SK-N-MC (cell line): ENCODE measurements at regions not wholly inside any gene's neighbourhood (a gene's known extent, or its start where the extent isn't known, plus 50 kb on each side); places are given as distances from the start of the nearest gene placed in this dataset.

Source experiments
- DNase-seq: peaks from one replicate; pipeline ENCODE4 v3.0.0-alpha.2; 2011; ENCODE audit warnings: low read depth, low spot score
- H3K27ac ChIP-seq: fragments of 200-600 bp; sonication (generic); 2 replicates; pipeline ENCODE4 v1.5.1; 2016; ENCODE audit warnings: mixed run types
- H3K36me3 ChIP-seq: fragments of 200-600 bp; sonication (generic); 2 replicates; pipeline ENCODE4 v1.6.1; 2017; ENCODE audit warnings: antibody characterized with exemption, low read length, mixed read lengths; ENCODE audit not compliant: insufficient read depth
- H3K4me3 ChIP-seq: fragments of 200-600 bp; sonication (generic); 2 replicates; pipeline ENCODE4 v1.5.1; 2016
- H3K9ac ChIP-seq: fragments of 200-600 bp; sonication (generic); 2 replicates; pipeline ENCODE4 v1.8.0; 2017; ENCODE audit warnings: mixed run types, mixed read lengths; ENCODE audit not compliant: insufficient read length
- H3K9me3 ChIP-seq: fragments of 200-600 bp; sonication (generic); 2 replicates; pipeline ENCODE4 v1.6.1; 2017; ENCODE audit warnings: low read depth, mild to moderate bottlenecking, antibody characterized with exemption, low read length, moderate library complexity, mixed read lengths
- EZH2 ChIP-seq: fragments of 200-600 bp; sonication (generic); IDR thresholded peaks from one replicate; pipeline ENCODE4 v1.6.1; 2017; ENCODE audit warnings: antibody characterized with exemption
- FOXP2 ChIP-seq: optimal IDR thresholded peaks from 2 replicates; pipeline ENCODE3; 2011; ENCODE audit warnings: mild to moderate bottlenecking, moderate library complexity; ENCODE audit not compliant: insufficient read depth; ENCODE audit errors: extremely low read length, control extremely low read depth
- POLR2AphosphoS5 ChIP-seq: IDR thresholded peaks from 2 replicates; pipeline ENCODE4 v1.6.1; 2012; ENCODE audit warnings: mild to moderate bottlenecking, low read depth, low read length, borderline replicate concordance

DNA sequence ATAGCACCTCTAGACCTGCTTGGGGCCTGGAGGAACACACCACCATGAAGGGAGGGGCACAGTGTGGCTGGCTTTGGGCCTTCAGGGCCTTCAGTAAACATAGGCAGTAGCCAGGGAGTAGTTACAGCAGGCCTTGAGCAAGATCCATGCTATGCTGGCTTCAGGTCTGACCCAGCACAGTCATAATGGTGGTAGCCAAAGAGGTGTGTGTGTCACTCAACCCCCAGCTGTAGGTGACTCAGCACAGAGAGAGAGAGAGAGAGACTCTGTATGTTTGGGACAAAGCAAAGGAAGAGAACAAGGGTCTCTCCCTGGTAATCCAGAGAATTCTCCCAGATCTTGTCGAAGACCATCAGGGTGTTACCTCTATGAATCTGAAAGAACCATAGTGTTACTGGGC is 250.5 kb upstream of the PKN2 start:
- no peaks in the 10 kb centered on the region; the same call in 1 of the 2 replicates for H3K9me3 ChIP-seq
- H3K27ac ChIP-seq: no peak overlapping the region
- H3K4me3 ChIP-seq: no peak overlapping the region
- no peak overlapping the region for H3K9ac ChIP-seq
- no peaks in the 10 kb centered on the region for H3K36me3 ChIP-seq
- no peak for DNase-seq
- no peak for TF ChIP-seq FOXP2
- TF ChIP-seq POLR2AphosphoS5: no peak

DNA sequence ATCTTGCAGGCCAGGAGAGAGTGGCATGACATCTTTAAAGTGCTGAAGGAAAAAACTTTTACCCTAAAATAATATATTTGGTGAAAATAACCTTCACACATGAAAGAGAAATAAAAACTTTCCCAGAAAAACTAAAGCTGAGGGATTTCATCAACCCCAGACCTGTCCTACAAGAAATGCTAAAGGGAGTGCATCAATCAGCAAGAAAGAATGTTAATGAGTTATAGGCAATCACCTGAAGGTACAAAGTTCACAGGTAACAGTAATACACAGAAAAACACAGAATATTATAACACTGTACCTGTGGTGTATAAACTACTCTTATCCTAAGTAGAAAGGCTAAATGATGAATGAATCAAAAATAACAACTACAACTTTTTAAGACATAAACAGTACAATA is 249.2 kb upstream of the PKN2 start:
- no peaks in the 10 kb centered on the region for H3K36me3 ChIP-seq
- H3K4me3 ChIP-seq: no peak overlapping the region
- TF ChIP-seq FOXP2 (no peak), EZH2 (no peak), POLR2AphosphoS5 (no peak)
- no peaks in the 10 kb centered on the region; the same call in 1 of the 2 replicates for H3K9me3 ChIP-seq
- DNase-seq: no peak
- no peak overlapping the region for H3K9ac ChIP-seq
- H3K27ac ChIP-seq: no peak overlapping the region

DNA sequence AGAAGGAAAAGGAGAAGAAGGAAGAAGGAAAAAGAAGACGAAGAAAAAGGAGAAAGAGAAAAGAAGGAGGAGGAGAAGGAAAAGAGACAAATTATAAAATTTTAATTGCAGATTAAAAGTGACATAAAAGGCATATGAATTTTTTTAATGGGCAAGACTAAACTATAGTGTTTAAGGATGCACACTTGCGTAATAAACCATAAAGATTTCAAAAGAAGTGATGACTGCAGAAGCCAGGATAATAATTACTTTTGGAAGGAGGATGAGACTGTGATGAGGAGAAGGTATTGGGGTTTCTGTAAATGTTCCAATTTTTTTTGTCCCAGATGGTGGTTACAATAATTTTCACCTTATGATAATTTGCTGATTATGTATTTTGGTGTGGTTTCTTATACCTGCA is 243.1 kb upstream of the PKN2 start:
- H3K9ac ChIP-seq: no peak overlapping the region
- H3K27ac ChIP-seq: no peak overlapping the region
- DNase-seq: no peak
- H3K4me3 ChIP-seq: no peak overlapping the region
- TF ChIP-seq FOXP2 (no peak), POLR2AphosphoS5 (no peak), EZH2 (no peak)
- no peaks in the 10 kb centered on the region; the same call in 1 of the 2 replicates for H3K9me3 ChIP-seq
- H3K36me3 ChIP-seq: no peaks in the 10 kb centered on the region

DNA sequence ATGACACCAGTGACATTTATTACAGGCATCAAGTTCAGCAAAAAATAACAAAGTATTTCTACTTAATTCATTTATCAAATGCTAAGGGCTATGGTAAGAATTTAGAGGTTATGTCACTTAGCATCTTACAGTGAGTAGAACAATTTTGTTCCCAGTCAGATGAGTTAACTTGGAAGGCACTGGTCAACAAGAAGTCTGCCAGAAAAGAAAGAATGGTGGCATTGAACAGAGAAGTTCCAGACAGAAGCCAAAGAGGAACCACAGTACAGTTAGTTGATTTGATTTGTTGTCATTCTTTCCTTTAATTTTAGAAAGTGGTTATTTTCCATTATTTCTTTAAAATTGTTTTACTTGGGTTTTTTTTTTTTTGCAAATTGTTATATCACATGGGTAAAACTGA is 232.2 kb upstream of the PKN2 start:
- H3K36me3 ChIP-seq: no peaks in the 10 kb centered on the region
- no peak overlapping the region for H3K27ac ChIP-seq
- no peak overlapping the region for H3K9ac ChIP-seq
- no peak overlapping the region for H3K4me3 ChIP-seq
- no peak for DNase-seq
- no peak for TF ChIP-seq EZH2
- TF ChIP-seq POLR2AphosphoS5: no peak
- no peak for TF ChIP-seq FOXP2
- no peaks in the 10 kb centered on the region for H3K9me3 ChIP-seq

DNA sequence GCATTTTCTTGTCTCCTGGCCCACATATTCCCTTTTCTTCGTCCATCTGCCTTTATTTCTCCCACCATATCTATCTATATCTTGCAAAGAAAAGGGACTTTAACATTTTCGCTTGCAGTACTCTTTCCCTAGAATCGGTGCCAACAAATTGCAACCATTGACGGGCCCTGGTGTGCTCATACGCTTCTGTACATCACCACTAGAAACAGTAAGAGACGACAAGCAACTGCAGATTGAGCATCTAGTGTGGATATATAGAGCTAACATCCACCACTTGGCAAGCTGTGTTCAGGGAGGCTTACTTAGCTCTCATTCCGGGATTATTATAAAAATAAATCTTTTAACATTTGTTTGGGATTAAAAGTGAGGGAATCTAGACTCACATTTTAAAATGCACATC is 230.8 kb upstream of the PKN2 start:
- H3K27ac ChIP-seq: no peak overlapping the region
- no peak for TF ChIP-seq FOXP2
- TF ChIP-seq POLR2AphosphoS5: no peak
- no peak overlapping the region for H3K9ac ChIP-seq
- no peaks in the 10 kb centered on the region for H3K9me3 ChIP-seq
- H3K4me3 ChIP-seq: no peak overlapping the region
- no peaks in the 10 kb centered on the region for H3K36me3 ChIP-seq
- no peak for DNase-seq

DNA sequence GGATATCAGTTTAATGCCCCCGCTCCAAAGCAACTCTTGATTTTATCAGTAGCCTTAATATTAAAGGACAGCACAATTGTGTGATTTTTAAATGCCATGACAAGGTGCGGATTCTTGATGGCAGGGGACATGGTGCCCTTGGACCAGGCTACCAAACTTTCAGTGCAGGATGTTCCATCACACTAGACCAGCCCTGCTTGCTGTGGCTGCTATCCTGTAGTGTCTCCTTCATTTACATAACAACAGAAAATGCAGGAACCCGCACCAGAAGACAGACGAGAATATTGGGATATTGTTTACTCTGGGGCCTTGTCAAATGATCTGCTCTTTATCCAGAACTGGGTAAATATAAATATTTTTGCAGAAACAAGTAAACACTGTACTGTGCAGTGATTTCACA is 229.3 kb upstream of the PKN2 start:
- no peak overlapping the region for H3K9ac ChIP-seq
- no peaks in the 10 kb centered on the region for H3K36me3 ChIP-seq
- H3K27ac ChIP-seq: no peak overlapping the region
- no peak overlapping the region for H3K4me3 ChIP-seq
- no peak for TF ChIP-seq EZH2
- no peak for TF ChIP-seq FOXP2
- no peak for TF ChIP-seq POLR2AphosphoS5
- no peaks in the 10 kb centered on the region for H3K9me3 ChIP-seq
- DNase-seq: no peak

DNA sequence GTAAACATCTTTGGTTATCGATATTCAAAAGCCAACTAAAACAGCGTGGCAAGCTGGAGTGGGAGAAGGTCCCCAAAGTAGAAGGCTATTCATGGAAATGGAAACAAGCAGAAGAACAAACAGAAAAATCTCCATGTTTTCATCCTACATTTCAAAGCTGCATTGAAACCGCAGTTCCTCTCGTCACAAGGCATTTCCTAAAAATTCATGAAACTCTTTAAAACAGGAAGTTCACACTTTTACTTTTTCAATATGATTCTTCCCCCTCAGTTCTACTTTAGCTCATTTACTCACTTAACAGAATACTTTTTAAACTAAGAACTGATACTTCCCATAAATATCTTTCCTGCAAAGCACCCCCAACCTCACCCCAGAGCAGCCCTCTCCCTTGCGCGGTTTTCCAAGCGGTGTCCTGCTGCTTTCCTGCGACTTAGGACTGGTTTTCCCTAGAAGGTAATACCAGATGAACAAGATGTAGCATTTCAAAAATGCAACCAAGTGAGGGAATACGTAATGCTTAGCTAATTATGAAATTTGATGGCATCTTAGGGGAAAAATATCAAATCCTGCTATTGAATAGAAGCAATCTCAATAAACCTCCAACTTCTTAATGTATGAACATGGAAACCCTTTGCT is 228.3 kb upstream of the PKN2 start:
- H3K4me3 ChIP-seq: peak overlapping the region; percentile 52; the same call in 1 of the 2 replicates
- no peaks in the 10 kb centered on the region for H3K9me3 ChIP-seq
- H3K27ac ChIP-seq: no peak overlapping the region
- no peak for TF ChIP-seq EZH2
- no peak for TF ChIP-seq FOXP2
- TF ChIP-seq POLR2AphosphoS5: no peak
- no peak for DNase-seq
- H3K9ac ChIP-seq: no peak overlapping the region
- no peaks in the 10 kb centered on the region for H3K36me3 ChIP-seq

DNA sequence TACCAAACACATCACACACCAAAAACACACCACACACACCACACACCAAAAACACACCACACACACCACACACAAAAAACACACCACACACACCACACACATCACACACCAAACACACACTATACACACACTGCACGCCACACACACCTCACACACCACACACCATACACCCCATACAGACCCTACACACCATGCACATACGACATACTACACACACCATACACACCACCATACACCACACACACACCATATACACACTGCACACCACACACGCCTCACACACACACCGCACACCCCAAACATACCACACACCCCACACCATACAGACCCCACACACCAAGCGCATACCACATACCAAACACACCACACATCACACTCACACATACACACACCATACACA is 226.9 kb upstream of the PKN2 start:
- no peak for TF ChIP-seq POLR2AphosphoS5
- no peak for TF ChIP-seq EZH2
- TF ChIP-seq FOXP2: no peak

DNA sequence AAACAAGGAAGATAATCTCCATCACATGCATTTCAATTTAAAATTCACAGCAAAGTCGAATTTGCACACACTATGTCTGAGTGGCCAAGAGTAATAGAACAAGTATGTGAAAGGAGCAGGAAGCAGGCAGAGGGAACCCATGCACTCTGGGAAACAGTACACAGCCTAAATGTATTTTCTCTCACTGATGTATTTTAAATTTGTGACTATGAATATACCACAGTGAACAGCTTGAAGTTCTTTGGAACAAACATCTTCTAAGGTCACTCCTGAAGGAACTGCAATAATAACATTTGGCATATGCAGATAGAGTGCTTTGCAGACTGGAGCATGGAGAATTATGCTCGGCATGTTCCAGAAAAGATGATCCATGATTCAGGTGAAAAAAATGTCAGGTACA is 223.1 kb upstream of the PKN2 start:
- no peak for TF ChIP-seq EZH2
- no peak for TF ChIP-seq FOXP2
- TF ChIP-seq POLR2AphosphoS5: no peak
- H3K36me3 ChIP-seq: no peaks in the 10 kb centered on the region
- no peak overlapping the region for H3K9ac ChIP-seq
- no peaks in the 10 kb centered on the region for H3K9me3 ChIP-seq
- no peak overlapping the region for H3K4me3 ChIP-seq
- no peak for DNase-seq
- H3K27ac ChIP-seq: no peak overlapping the region

More for the DNA sequence above, 226.9 kb upstream of the PKN2 start:
- no peak overlapping the region for H3K9ac ChIP-seq
- no peaks in the 10 kb centered on the region for H3K9me3 ChIP-seq
- no peak overlapping the region for H3K4me3 ChIP-seq
- no peak for DNase-seq
- no peak overlapping the region for H3K27ac ChIP-seq
- no peaks in the 10 kb centered on the region for H3K36me3 ChIP-seq
